ENCODE measurements at regions not wholly inside any gene's neighbourhood (a gene's known extent, or its start where the extent isn't known, plus 50 kb on each side); places are given as distances from the start of the nearest gene placed in this dataset.

GRCh38 chr9:80399606-80400005, 827.8 kb downstream of the TLE4 start:
- no peaks in the 10 kb centered on the region for H3K9me3 ChIP-seq
- TF ChIP-seq CTCF (IDR thresholded peaks at IDR 0.05) = no peak
- intact Hi-C loops (cut with DNase I) = loop anchor here in 1 of 3 donors (10.0 kb wide), 1 partner anchor 65 kb away; no protein-coding TSS in a partner anchor
- H3K27ac ChIP-seq = no peak overlapping the region
- ATAC-seq (no peak), DNase-seq (no peak), FAIRE-seq (no peak)
- no peaks in the 10 kb centered on the region for H3K36me3 ChIP-seq
- no peaks in the 10 kb centered on the region for H3K4me1 ChIP-seq
- H3K27me3 ChIP-seq = no peaks in the 10 kb centered on the region
- WGBS, 2 donors = 59 to 72% methylated on average over 2 of the region's 2 CpGs
- H3K4me3 ChIP-seq = no peak overlapping the region

GRCh38 chr9:80387828-80388227, 816.1 kb downstream of the TLE4 start:
- Histone ChIP-seq H3K36me3 (no peaks in the 10 kb centered on the region), H3K27me3 (no peaks in the 10 kb centered on the region), H3K4me1 (no peaks in the 10 kb centered on the region), H3K27ac (no peak overlapping the region), H3K4me3 (no peak overlapping the region), H3K9me3 (no peaks in the 10 kb centered on the region)
- intact Hi-C loops (cut with DNase I) = no loop called here
- WGBS, 2 donors = 65 to 73% methylated on average over 2 of the region's 2 CpGs
- FAIRE-seq (no peak), DNase-seq (no peak), ATAC-seq (no peak)
- TF ChIP-seq CTCF (IDR thresholded peaks at IDR 0.05) = no peak

- 52 to 69% methylated on average over 3 of the region's 3 CpGs for WGBS, 2 donors
- FAIRE-seq (no peak), DNase-seq (no peak), ATAC-seq (no peak)
- TF ChIP-seq CTCF (IDR thresholded peaks at IDR 0.05) = no peak
- Histone ChIP-seq H3K36me3 (no peaks in the 10 kb centered on the region), H3K27me3 (no peaks in the 10 kb centered on the region), H3K4me1 (no peaks in the 10 kb centered on the region), H3K9me3 (no peaks in the 10 kb centered on the region), H3K4me3 (no peak overlapping the region), H3K27ac (no peak overlapping the region)
- intact Hi-C loops (cut with DNase I) = no loop called here
These were observed 813.5 kb downstream of the TLE4 start for GRCh38 chr9:80385246-80385645.

- Histone ChIP-seq H3K4me1 (no peaks in the 10 kb centered on the region), H3K9me3 (no peaks in the 10 kb centered on the region), H3K4me3 (no peak overlapping the region), H3K36me3 (no peaks in the 10 kb centered on the region), H3K27me3 (no peaks in the 10 kb centered on the region), H3K27ac (no peak overlapping the region)
- TF ChIP-seq CTCF (IDR thresholded peaks at IDR 0.05) = no peak
- no peak for FAIRE-seq
- WGBS, 2 donors = 45 to 54% methylated on average over 2 of the region's 2 CpGs
- ATAC-seq = no peak
- no peak for DNase-seq
- intact Hi-C loops (cut with DNase I) = no loop called here
These were observed 811.6 kb downstream of the TLE4 start for GRCh38 chr9:80383331-80383730.

- WGBS, 2 donors = 58 to 65% methylated on average over 5 of the region's 5 CpGs
These were observed 810.6 kb downstream of the TLE4 start for GRCh38 chr9:80382211-80382891.

More at GRCh38 chr9:80382211-80382891, 810.6 kb downstream of the TLE4 start:
- intact Hi-C loops (cut with DNase I) = no loop called here
- ATAC-seq (no peak), FAIRE-seq (no peak), DNase-seq (no peak)
- no peak overlapping the region for H3K4me3 ChIP-seq
- no peaks in the 10 kb centered on the region for H3K9me3 ChIP-seq
- no peaks in the 10 kb centered on the region for H3K36me3 ChIP-seq
- no peak for TF ChIP-seq CTCF (IDR thresholded peaks at IDR 0.05)
- no peaks in the 10 kb centered on the region for H3K4me1 ChIP-seq
- H3K27ac ChIP-seq = no peak overlapping the region
- H3K27me3 ChIP-seq = no peaks in the 10 kb centered on the region

All from pancreas (tissue), 10 donors.